ENCODE measurements at regions not wholly inside any gene's neighbourhood (a gene's known extent, or its start where the extent isn't known, plus 50 kb on each side); places are given as distances from the start of the nearest gene placed in this dataset.

DNA sequence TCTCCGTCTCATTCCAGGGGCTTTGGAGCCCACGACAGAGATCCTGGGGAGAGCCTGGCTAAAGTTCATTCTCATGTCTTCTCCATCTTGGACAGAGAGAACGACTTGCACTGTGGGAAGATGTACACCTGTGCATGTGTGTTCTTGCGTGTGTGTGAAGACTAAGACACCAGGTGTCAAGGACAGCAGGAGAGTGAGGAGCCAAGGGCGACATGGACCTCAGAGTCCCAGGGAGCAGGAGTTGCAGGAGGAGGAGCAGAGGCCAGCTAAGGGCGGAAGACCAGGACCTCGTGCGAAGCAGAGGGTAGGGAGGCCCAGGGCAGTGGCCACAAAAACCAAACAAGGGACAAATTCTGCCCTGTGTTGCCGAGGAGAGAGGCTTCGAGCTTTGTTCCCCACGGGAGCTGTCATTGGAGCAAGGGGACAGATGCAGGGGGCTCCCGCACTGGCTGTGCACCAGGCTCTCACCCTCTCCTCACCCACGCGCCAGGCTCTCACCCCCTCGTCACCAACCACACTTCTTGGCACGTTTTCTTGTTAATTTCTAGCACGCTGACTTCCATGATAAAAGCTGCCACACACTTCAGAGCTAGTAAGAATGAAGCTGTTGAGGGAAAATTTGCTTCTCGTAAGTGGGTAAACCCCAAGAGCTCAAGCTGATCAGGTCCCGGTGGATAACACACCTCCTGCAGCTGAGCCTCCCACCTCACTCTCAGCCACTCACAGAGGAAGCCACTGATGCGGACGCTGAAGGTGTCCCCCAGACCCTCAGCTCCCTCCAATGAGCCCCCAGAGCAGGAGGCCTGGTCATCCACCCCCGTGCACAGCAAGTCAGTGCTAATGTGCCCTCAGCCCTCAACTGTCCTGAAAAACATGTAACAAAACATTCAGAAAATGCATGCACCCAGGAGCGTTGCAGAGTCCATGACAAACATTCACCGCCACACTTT, 62.6 kb downstream of the DLL1 start (continued):
- TF ChIP-seq PREB (CRISPR knock-in tag; IDR thresholded peaks at IDR 0.05; ENCODE audit: borderline replicate concordance) (no peak), ZNF232 (CRISPR knock-in tag; IDR thresholded peaks at IDR 0.05) (no peak)
- TF ChIP-seq, protein P1, sequence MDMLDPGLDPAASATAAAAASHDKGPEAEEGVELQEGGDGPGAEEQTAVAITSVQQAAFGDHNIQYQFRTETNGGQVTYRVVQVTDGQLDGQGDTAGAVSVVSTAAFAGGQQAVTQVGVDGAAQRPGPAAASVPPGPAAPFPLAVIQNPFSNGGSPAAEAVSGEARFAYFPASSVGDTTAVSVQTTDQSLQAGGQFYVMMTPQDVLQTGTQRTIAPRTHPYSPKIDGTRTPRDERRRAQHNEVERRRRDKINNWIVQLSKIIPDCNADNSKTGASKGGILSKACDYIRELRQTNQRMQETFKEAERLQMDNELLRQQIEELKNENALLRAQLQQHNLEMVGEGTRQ (CRISPR knock-in tag; IDR thresholded peaks at IDR 0.05), result no peak

DNA sequence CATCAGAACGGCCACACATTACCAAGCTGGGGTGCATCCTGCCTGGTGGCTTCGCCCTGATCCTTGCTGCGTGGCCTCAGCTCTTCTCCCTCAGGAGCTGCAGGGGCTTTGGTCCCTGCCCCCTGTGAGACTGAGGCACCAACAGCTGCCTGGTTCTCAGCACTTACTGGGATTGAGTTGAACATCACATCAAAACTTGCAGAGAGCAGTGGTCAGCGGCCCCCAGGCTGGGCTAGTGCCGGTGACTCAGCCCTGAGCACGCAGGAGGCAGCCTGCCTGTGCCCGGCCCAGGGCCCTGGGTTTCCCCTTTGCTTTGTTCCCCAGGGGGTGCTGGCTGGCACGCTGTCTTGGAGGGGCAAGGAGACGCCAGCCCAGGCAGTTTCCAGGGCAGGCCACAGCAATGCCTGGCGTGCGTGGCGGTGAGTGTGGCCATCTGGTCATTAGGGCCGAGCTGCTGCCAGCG, 63.3 kb downstream of the DLL1 start:
- CTCF ChIA-PET, result no interaction called here
- H3K27me3 Mint-ChIP-seq (ENCODE audit: low read depth), result no peaks in the 10 kb centered on the region; the same call in 1 of the 2 replicates
- H3K4me1 Mint-ChIP-seq, result peaks cover 17% of the 10 kb centered on the region
- no peak for ATAC-seq
- no peak overlapping the region for H3K27ac Mint-ChIP-seq
- POLR2A ChIA-PET, result no interaction called here
- no peaks in the 10 kb centered on the region for H3K36me3 Mint-ChIP-seq
- H3K4me3 Mint-ChIP-seq, result no peak overlapping the region
- DNase-seq (ENCODE audit: low spot score), result no peak
- H3K9me3 Mint-ChIP-seq, result no peaks in the 10 kb centered on the region
- TF ChIP-seq NR3C1 (CRISPR knock-in tag; conservative IDR thresholded peaks at IDR 0.05; ENCODE audit: low read depth) (no peak), SP1 (CRISPR knock-in tag; conservative IDR thresholded peaks at IDR 0.05) (no peak), SOX15 (CRISPR knock-in tag; IDR thresholded peaks at IDR 0.05) (no peak), MXD4 (CRISPR knock-in tag; IDR thresholded peaks at IDR 0.05; ENCODE audit: borderline replicate concordance) (no peak), RELA (CRISPR knock-in tag; IDR thresholded peaks at IDR 0.05; ENCODE audit: borderline replicate concordance) (no peak), SMAD4 (CRISPR knock-in tag; IDR thresholded peaks at IDR 0.05) (no peak)
- TF ChIP-seq, protein P2, sequence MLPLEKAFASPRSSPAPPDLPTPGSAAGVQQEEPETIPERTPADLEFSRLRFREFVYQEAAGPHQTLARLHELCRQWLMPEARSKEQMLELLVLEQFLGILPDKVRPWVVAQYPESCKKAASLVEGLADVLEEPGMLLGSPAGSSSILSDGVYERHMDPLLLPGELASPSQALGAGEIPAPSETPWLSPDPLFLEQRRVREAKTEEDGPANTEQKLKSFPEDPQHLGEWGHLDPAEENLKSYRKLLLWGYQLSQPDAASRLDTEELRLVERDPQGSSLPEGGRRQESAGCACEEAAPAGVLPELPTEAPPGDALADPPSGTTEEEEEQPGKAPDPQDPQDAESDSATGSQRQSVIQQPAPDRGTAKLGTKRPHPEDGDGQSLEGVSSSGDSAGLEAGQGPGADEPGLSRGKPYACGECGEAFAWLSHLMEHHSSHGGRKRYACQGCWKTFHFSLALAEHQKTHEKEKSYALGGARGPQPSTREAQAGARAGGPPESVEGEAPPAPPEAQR (CRISPR knock-in tag; IDR thresholded peaks at IDR 0.05), result no peak

DNA sequence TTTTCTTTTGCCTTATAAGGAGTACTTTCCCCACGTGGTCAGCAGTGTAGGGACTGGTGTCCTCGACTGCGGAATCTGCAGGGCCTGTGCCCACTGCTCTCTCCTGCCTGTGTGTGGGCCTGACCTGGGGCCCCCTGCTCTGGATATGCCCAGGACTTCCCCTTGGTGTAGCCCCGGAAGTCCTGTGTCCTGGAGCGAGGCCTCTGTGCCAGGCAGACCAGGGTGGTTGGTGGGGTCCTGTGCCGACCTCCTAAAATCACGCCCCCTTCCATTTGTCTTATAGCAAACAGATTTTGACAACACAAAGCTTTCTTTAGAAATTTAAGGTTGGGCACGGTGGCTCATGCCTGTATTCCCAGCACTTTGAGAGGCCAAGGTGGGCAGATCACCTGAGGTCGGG, 64.2 kb downstream of the DLL1 start:
- Mint-ChIP-seq H3K4me1 (peaks cover 16% of the 10 kb centered on the region), H3K27me3 (ENCODE audit: low read depth) (no peaks in the 10 kb centered on the region; the same call in 1 of the 2 replicates), H3K4me3 (no peak overlapping the region), H3K27ac (no peak overlapping the region), H3K9me3 (no peaks in the 10 kb centered on the region), H3K36me3 (no peaks in the 10 kb centered on the region)
- no peak for DNase-seq (ENCODE audit: low spot score)
- CTCF ChIA-PET, result no interaction called here
- TF ChIP-seq FOXP1 (CRISPR knock-in tag; IDR thresholded peaks at IDR 0.05; ENCODE audit: borderline replicate concordance) (no peak), ZNF512 (CRISPR knock-in tag; IDR thresholded peaks at IDR 0.05; ENCODE audit: borderline replicate concordance) (no peak), ZNF263 (CRISPR knock-in tag; IDR thresholded peaks at IDR 0.05; ENCODE audit: low read depth) (no peak)
- TF ChIP-seq, protein P3, sequence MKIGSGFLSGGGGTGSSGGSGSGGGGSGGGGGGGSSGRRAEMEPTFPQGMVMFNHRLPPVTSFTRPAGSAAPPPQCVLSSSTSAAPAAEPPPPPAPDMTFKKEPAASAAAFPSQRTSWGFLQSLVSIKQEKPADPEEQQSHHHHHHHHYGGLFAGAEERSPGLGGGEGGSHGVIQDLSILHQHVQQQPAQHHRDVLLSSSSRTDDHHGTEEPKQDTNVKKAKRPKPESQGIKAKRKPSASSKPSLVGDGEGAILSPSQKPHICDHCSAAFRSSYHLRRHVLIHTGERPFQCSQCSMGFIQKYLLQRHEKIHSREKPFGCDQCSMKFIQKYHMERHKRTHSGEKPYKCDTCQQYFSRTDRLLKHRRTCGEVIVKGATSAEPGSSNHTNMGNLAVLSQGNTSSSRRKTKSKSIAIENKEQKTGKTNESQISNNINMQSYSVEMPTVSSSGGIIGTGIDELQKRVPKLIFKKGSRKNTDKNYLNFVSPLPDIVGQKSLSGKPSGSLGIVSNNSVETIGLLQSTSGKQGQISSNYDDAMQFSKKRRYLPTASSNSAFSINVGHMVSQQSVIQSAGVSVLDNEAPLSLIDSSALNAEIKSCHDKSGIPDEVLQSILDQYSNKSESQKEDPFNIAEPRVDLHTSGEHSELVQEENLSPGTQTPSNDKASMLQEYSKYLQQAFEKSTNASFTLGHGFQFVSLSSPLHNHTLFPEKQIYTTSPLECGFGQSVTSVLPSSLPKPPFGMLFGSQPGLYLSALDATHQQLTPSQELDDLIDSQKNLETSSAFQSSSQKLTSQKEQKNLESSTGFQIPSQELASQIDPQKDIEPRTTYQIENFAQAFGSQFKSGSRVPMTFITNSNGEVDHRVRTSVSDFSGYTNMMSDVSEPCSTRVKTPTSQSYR (CRISPR knock-in tag; IDR thresholded peaks at IDR 0.05), result no peak
- ATAC-seq, result no peak
- POLR2A ChIA-PET, result no interaction called here

Measured in WTC11 (cell line).